Smooth muscle cell (in vitro differentiated cells): ENCODE measurements at regions not wholly inside any gene's neighbourhood (a gene's known extent, or its start where the extent isn't known, plus 50 kb on each side); places are given as distances from the start of the nearest gene placed in this dataset.

Experiments used
- DNase-seq: peaks from one replicate; lab custom pipeline; 2025; ENCODE audit not compliant: unreplicated experiment; lab: John Stamatoyannopoulos, UW
- H2AFZ ChIP-seq: fragments of 200-600 bp; sonication (generic); 2 replicates; pipeline ENCODE4 v1.6.0; 2016; ENCODE audit warnings: antibody characterized with exemption, low read depth, mild to moderate bottlenecking
- H3F3A ChIP-seq: fragments of 200-600 bp; sonication (generic); 2 replicates; pipeline ENCODE4 v1.6.0; 2017; ENCODE audit warnings: antibody characterized with exemption, low read depth
- H3K27ac ChIP-seq: fragments of 200-600 bp; sonication (generic); 2 replicates; pipeline ENCODE4 v1.5.1; 2016; ENCODE audit warnings: low read depth, mild to moderate bottlenecking
- H3K27me3 ChIP-seq: fragments of 200-600 bp; sonication (generic); 2 replicates; pipeline ENCODE4 v1.6.1; 2016; ENCODE audit warnings: low read depth, mild to moderate bottlenecking
- H3K36me3 ChIP-seq: fragments of 200-600 bp; sonication (generic); 2 replicates; pipeline ENCODE4 v1.5.1; 2016; ENCODE audit warnings: low read depth
- H3K4me1 ChIP-seq: fragments of 200-600 bp; sonication (generic); 2 replicates; pipeline ENCODE4 v1.5.1; 2016; ENCODE audit warnings: low read depth
- H3K4me2 ChIP-seq: fragments of 200-600 bp; sonication (generic); 2 replicates; pipeline ENCODE4 v1.6.0; 2016; ENCODE audit warnings: mild to moderate bottlenecking
- H3K4me3 ChIP-seq: fragments of 200-600 bp; sonication (generic); 2 replicates; pipeline ENCODE4 v1.5.1; 2016; ENCODE audit warnings: mild to moderate bottlenecking
- H3K79me2 ChIP-seq: fragments of 200-600 bp; sonication (generic); 2 replicates; pipeline ENCODE4 v1.6.0; 2016; ENCODE audit warnings: low read depth, mild to moderate bottlenecking
- H3K9ac ChIP-seq: fragments of 200-600 bp; sonication (generic); 2 replicates; pipeline ENCODE4 v1.6.0; 2016; ENCODE audit warnings: low read depth
- H3K9me3 ChIP-seq: fragments of 200-600 bp; sonication (generic); replicated peaks from 2 replicates; pipeline ENCODE4 v1.5.1; 2016; ENCODE audit warnings: low read depth
- H4K20me1 ChIP-seq: fragments of 200-600 bp; sonication (generic); 2 replicates; pipeline ENCODE4 v1.6.0; 2016; ENCODE audit warnings: low read depth
- WGBS: methylation state at CpG from one replicate; pipeline ENCODE4 v1.1.7; 2016; ENCODE audit warnings: low lambda C conversion rate; 5-methylcytosine and 5-hydroxymethylcytosine counted together
- TF ChIP-seq, protein P1 (sequence below): fragments of 200-600 bp; sonication (generic); IDR thresholded peaks from 2 replicates; pipeline ENCODE4 v1.5.1; 2017; ENCODE audit warnings: borderline replicate concordance, mild to moderate bottlenecking, antibody characterized with exemption; ENCODE audit not compliant: insufficient read depth, poor library complexity, severe bottlenecking

DNA sequence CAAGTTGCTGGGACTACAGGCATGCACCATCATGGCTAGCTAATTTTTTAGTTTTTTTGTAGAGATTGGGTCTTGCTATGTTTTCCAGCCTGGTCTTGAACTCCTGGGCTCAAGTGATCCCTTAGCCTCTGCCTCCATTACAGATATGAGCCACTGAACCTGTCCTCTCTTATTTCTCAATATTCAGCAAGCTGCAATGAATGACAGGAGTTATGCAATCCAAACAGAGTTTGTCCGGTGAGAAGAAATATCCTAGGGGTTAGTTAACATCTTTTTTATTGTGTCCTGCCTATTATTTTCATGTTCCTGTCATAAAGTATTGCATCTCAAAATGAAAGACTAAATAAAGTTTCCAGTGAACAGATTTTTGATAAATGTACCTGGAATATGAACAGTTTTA, 1161.4 kb downstream of the OTOL1 start:
- H2AFZ ChIP-seq = no peak overlapping the region
- 68% methylated on average over 1 of the region's 1 CpG for whole genome bisulfite sequencing
- TF ChIP-seq, protein P1, sequence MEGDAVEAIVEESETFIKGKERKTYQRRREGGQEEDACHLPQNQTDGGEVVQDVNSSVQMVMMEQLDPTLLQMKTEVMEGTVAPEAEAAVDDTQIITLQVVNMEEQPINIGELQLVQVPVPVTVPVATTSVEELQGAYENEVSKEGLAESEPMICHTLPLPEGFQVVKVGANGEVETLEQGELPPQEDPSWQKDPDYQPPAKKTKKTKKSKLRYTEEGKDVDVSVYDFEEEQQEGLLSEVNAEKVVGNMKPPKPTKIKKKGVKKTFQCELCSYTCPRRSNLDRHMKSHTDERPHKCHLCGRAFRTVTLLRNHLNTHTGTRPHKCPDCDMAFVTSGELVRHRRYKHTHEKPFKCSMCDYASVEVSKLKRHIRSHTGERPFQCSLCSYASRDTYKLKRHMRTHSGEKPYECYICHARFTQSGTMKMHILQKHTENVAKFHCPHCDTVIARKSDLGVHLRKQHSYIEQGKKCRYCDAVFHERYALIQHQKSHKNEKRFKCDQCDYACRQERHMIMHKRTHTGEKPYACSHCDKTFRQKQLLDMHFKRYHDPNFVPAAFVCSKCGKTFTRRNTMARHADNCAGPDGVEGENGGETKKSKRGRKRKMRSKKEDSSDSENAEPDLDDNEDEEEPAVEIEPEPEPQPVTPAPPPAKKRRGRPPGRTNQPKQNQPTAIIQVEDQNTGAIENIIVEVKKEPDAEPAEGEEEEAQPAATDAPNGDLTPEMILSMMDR = no peak

DNA sequence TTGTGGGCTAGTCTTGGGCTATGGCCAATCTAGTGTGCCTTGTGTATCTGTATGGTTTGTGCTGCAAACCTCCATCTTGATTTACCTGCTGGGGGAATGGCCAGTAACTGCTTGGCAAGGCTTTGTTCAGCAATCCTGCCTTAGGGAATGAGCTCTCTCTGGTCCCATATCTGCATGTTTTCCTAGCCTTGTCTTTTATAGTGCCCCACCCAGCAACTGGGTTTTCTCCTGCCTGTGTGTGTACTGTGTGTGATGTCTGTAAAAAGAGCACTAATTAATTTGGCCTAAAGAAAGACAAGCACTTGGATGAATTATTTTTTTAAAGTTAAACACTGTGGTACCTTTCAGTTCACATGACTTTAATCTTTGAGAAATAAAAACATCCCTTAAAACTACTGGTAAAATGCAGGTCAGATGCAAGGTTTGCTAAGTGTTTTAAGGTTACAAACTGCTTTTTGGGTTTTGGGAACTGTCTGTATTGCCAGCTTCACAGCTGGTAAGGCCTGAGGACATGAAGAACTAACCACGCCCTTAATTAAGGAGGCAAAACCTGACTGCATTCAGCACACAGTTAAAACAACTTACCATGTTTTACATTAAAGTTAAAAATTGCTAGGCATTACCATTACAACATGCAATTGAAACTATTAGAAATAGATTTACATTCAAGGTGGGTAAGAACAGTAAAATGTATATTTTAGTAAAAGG, 1169.2 kb downstream of the OTOL1 start:
- H2AFZ ChIP-seq = no peak overlapping the region
- H3K4me2 ChIP-seq = no peak overlapping the region
- H3K36me3 ChIP-seq = no peaks in the 10 kb centered on the region
- H3K4me1 ChIP-seq = no peaks in the 10 kb centered on the region
- H3F3A ChIP-seq = no peaks in the 10 kb centered on the region
- no peaks in the 10 kb centered on the region for H3K27me3 ChIP-seq
- no peak overlapping the region for H3K27ac ChIP-seq
- H3K9ac ChIP-seq = no peak overlapping the region
- H3K4me3 ChIP-seq = no peak overlapping the region
- no peaks in the 10 kb centered on the region for H3K9me3 ChIP-seq
- no peaks in the 10 kb centered on the region for H4K20me1 ChIP-seq
- no peaks in the 10 kb centered on the region for H3K79me2 ChIP-seq
- whole genome bisulfite sequencing = 91% methylated on average over 1 of the region's 1 CpG
- TF ChIP-seq, protein P1 = no peak
- no peak for DNase-seq

More for the DNA sequence above, 1161.4 kb downstream of the OTOL1 start:
- no peaks in the 10 kb centered on the region for H3K27me3 ChIP-seq
- no peaks in the 10 kb centered on the region for H3K4me1 ChIP-seq
- H3K27ac ChIP-seq = no peak overlapping the region
- H3K4me2 ChIP-seq = no peak overlapping the region
- H3K9me3 ChIP-seq = no peaks in the 10 kb centered on the region
- H4K20me1 ChIP-seq = no peaks in the 10 kb centered on the region
- no peaks in the 10 kb centered on the region for H3K79me2 ChIP-seq
- H3K9ac ChIP-seq = no peak overlapping the region
- DNase-seq = no peak
- no peak overlapping the region for H3K4me3 ChIP-seq
- H3F3A ChIP-seq = no peaks in the 10 kb centered on the region
- H3K36me3 ChIP-seq = no peaks in the 10 kb centered on the region

DNA sequence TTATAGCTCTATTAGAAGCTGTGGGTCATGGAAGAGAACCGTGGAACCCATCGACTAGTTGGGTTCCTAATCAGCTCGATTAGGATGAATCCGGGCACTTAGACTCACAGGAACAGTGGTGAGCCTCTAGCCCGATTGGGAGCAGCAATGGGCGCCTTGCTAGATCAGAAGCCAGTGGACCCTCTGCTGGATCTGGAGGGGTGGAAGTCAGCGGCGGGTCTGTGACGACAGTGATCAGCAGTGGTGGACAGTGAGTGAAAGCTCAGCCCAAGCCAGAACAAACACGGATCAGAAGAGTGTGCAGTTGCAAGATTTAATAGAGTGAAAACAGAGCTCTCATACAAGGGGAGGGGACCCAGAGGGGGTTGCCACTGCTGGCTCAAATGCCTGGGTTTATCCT, 1170.2 kb downstream of the OTOL1 start:
- H3K9ac ChIP-seq = no peak overlapping the region
- DNase-seq = no peak
- H3K36me3 ChIP-seq = no peaks in the 10 kb centered on the region
- TF ChIP-seq, protein P1 = no peak
- no peak overlapping the region for H2AFZ ChIP-seq
- no peak overlapping the region for H3K4me2 ChIP-seq
- WGBS = 90% methylated on average over 10 of the region's 10 CpGs
- H3K4me3 ChIP-seq = no peak overlapping the region
- H3K79me2 ChIP-seq = no peaks in the 10 kb centered on the region
- H3K9me3 ChIP-seq = no peaks in the 10 kb centered on the region
- H3K27ac ChIP-seq = no peak overlapping the region
- H3K27me3 ChIP-seq = no peaks in the 10 kb centered on the region
- no peaks in the 10 kb centered on the region for H4K20me1 ChIP-seq
- H3F3A ChIP-seq = no peaks in the 10 kb centered on the region
- no peaks in the 10 kb centered on the region for H3K4me1 ChIP-seq

DNA sequence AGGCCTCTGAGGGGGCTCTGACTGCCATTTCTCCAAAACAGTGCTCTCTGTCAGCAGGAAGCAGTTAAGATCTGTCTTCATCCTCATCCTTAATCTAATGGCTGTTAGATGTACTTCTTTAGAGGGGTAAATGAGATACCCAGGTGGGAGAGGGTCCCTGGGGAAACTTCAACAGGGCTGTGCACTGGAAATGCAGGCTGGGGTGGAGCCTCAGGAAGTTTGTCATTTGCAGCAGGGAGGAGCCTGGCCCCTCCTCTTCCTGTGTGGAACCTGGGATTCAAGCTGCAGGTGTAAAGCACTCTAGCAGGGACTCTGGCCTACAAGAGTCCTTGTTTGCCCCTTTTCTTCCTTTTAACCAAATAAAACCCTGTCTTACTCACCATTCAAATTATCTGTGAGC, 1173.6 kb downstream of the OTOL1 start:
- Histone ChIP-seq H3K27me3 (no peaks in the 10 kb centered on the region), H3K9ac (no peak overlapping the region), H2AFZ (no peak overlapping the region), H3K9me3 (no peaks in the 10 kb centered on the region), H3K4me1 (no peaks in the 10 kb centered on the region), H4K20me1 (no peaks in the 10 kb centered on the region), H3K36me3 (no peaks in the 10 kb centered on the region), H3F3A (no peaks in the 10 kb centered on the region), H3K27ac (no peak overlapping the region), H3K4me2 (no peak overlapping the region), H3K79me2 (no peaks in the 10 kb centered on the region), H3K4me3 (no peak overlapping the region)
- no peak for DNase-seq
- TF ChIP-seq, protein P1 = no peak
